Kidney (tissue), 13 donors: ENCODE measurements at regions not wholly inside any gene's neighbourhood (a gene's known extent, or its start where the extent isn't known, plus 50 kb on each side); places are given as distances from the start of the nearest gene placed in this dataset.

Experiments used
- DNase-seq, 5 donors: peaks; one replicate each; pipeline ENCODE4 v3.0.0-alpha.2; 2013 to 2020
- FAIRE-seq: peaks from 2 replicates; lab custom pipeline; 2012; peaks lifted over from hg19 to GRCh38; lab: Jason Lieb, UNC
- H3K27ac ChIP-seq, 2 donors: one replicate each; pipeline ENCODE4 v1.7.0; 2013; ENCODE audit warnings: low read depth in 2 of 2, low read length in 2 of 2, inconsistent platforms in 1 of 2
- H3K27me3 ChIP-seq: one replicate; pipeline ENCODE4 v1.7.1; 2013; ENCODE audit warnings: low read length, inconsistent platforms; ENCODE audit not compliant: control insufficient read depth, insufficient read depth
- H3K36me3 ChIP-seq, 3 donors: one replicate each; pipeline versions ENCODE4 v1.7.0 to v1.7.1; 2013; ENCODE audit warnings: low read length in 3 of 3, control low read depth in 1 of 3, inconsistent platforms in 1 of 3; ENCODE audit not compliant: insufficient read depth in 3 of 3, control insufficient read depth in 2 of 3
- H3K4me1 ChIP-seq, 3 donors: one replicate each; pipeline versions ENCODE4 v1.7.0 to v1.7.1; 2013; ENCODE audit warnings: low read length in 3 of 3, inconsistent platforms in 1 of 3, low read depth in 1 of 3; ENCODE audit not compliant: control insufficient read depth in 2 of 3, insufficient read depth in 2 of 3
- H3K4me3 ChIP-seq, 3 donors: one replicate each; pipeline versions ENCODE4 v1.7.0 to v1.8.1; 2013; ENCODE audit warnings: low read length in 3 of 3, control low read depth in 1 of 3, inconsistent platforms in 1 of 3
- H3K9ac ChIP-seq, 3 donors: one replicate each; pipeline versions ENCODE4 v1.7.0 to v1.7.1; 2013; ENCODE audit warnings: low read length in 3 of 3, control low read depth in 1 of 3, inconsistent platforms in 1 of 3
- H3K9me3 ChIP-seq, 3 donors: one replicate each; pipeline versions ENCODE4 v1.7.0 to v1.7.1; 2013; ENCODE audit warnings: low read length in 3 of 3, control low read depth in 1 of 3, inconsistent platforms in 1 of 3; ENCODE audit not compliant: control insufficient read depth in 2 of 3, insufficient read depth in 1 of 3
- CTCF ChIP-seq: IDR thresholded peaks from 3 replicates; pipeline ENCODE4 v1.5.1; 2012; ENCODE audit warnings: mild to moderate bottlenecking, moderate library complexity, borderline replicate concordance; ENCODE audit not compliant: insufficient read depth; ENCODE audit errors: extremely low read depth
- intact Hi-C: fragments of 100-400 bp; cut with DNase I; formaldehyde crosslinking; loops from one replicate; pipeline ENCODE4 v1.11.1; 2022
- donor health status: control.
- donor health status: control.
- donor health status: control.
- donor health status: control.
- donor health status: control.
- donor health status: DM: yes; HTN: yes; CAD: no.
- donor health status: Normal renal cell carcinoma (clear cell type).

GRCh38 chr5:19406576-19407365 lies 581.2 kb downstream of the CDH18 start:
- no peaks in the 10 kb centered on the region for H3K4me1 ChIP-seq
- H3K9ac ChIP-seq: no peak overlapping the region
- DNase-seq (no peak), FAIRE-seq (no peak)
- H3K9me3 ChIP-seq: no peaks in the 10 kb centered on the region
- H3K36me3 ChIP-seq: no peaks in the 10 kb centered on the region
- H3K27ac ChIP-seq: no peak overlapping the region
- intact Hi-C loops: no loop called here
- no peak for TF ChIP-seq CTCF
- H3K27me3 ChIP-seq: no peaks in the 10 kb centered on the region
- H3K4me3 ChIP-seq: no peak overlapping the region

GRCh38 chr5:19408149-19408548 lies 579.9 kb downstream of the CDH18 start:
- H3K9ac ChIP-seq: no peak overlapping the region
- no peak overlapping the region for H3K4me3 ChIP-seq
- no peak for TF ChIP-seq CTCF
- no peaks in the 10 kb centered on the region for H3K36me3 ChIP-seq
- intact Hi-C loops: no loop called here
- H3K27me3 ChIP-seq: no peaks in the 10 kb centered on the region
- DNase-seq: no peak
- H3K27ac ChIP-seq: no peak overlapping the region
- no peaks in the 10 kb centered on the region for H3K9me3 ChIP-seq
- FAIRE-seq: no peak
- no peaks in the 10 kb centered on the region for H3K4me1 ChIP-seq

GRCh38 chr5:19411936-19412335 lies 576.1 kb downstream of the CDH18 start:
- H3K4me3 ChIP-seq: no peak overlapping the region
- no peak overlapping the region for H3K9ac ChIP-seq
- FAIRE-seq (no peak), DNase-seq (no peak)
- no peaks in the 10 kb centered on the region for H3K9me3 ChIP-seq
- TF ChIP-seq CTCF: no peak
- no peak overlapping the region for H3K27ac ChIP-seq
- H3K4me1 ChIP-seq: no peaks in the 10 kb centered on the region
- intact Hi-C loops: no loop called here
- no peaks in the 10 kb centered on the region for H3K27me3 ChIP-seq
- H3K36me3 ChIP-seq: no peaks in the 10 kb centered on the region
